IPS-18c (cell line): ENCODE measurements at regions not wholly inside any gene's neighbourhood (a gene's known extent, or its start where the extent isn't known, plus 50 kb on each side); places are given as distances from the start of the nearest gene placed in this dataset.

Experiments
- H3K4me3 ChIP-seq: 2 replicates; pipeline ENCODE4 v1.7.0; 2013; ENCODE audit warnings: low read depth, mild to moderate bottlenecking, low read length, moderate library complexity; ENCODE audit not compliant: insufficient read depth
- H3K9me3 ChIP-seq: one replicate; pipeline ENCODE4 v1.6.1; 2013; ENCODE audit warnings: mild to moderate bottlenecking, low read length, moderate library complexity; ENCODE audit not compliant: control insufficient read depth, insufficient read depth

GRCh38 chr16:5835876-5836275 lies 738.3 kb upstream of the EEF2KMT start:
- H3K9me3 ChIP-seq: no peaks in the 10 kb centered on the region
- H3K4me3 ChIP-seq: no peak overlapping the region

GRCh38 chr16:5826332-5826731 lies 728.7 kb upstream of the EEF2KMT start:
- no peak overlapping the region for H3K4me3 ChIP-seq
- no peaks in the 10 kb centered on the region for H3K9me3 ChIP-seq

GRCh38 chr16:5820472-5820871 lies 722.9 kb upstream of the EEF2KMT start:
- no peaks in the 10 kb centered on the region for H3K9me3 ChIP-seq

GRCh38 chr16:5815570-5816237 lies 718.1 kb upstream of the EEF2KMT start:
- Histone ChIP-seq H3K9me3 (no peaks in the 10 kb centered on the region), H3K4me3 (no peak overlapping the region)

More at GRCh38 chr16:5820472-5820871, 722.9 kb upstream of the EEF2KMT start:
- no peak overlapping the region for H3K4me3 ChIP-seq

GRCh38 chr16:5801396-5801795 lies 703.8 kb upstream of the EEF2KMT start:
- Histone ChIP-seq H3K9me3 (peaks cover 2% of the 10 kb centered on the region), H3K4me3 (no peak overlapping the region)

- H3K4me3 ChIP-seq: 0 out of 2 replicates have a peak overlapping the region, but pooled peaks have one; percentile 15
- H3K9me3 ChIP-seq: no peaks in the 10 kb centered on the region
Observed at GRCh38 chr16:5793556-5793955, 696.0 kb upstream of the EEF2KMT start.

GRCh38 chr16:5791011-5791657 lies 693.5 kb upstream of the EEF2KMT start:
- Histone ChIP-seq H3K9me3 (no peaks in the 10 kb centered on the region), H3K4me3 (no peak overlapping the region)

- H3K9me3 ChIP-seq: no peaks in the 10 kb centered on the region
- no peak overlapping the region for H3K4me3 ChIP-seq
Observed at GRCh38 chr16:5790512-5790911, 692.9 kb upstream of the EEF2KMT start.

GRCh38 chr16:5789033-5789432 lies 691.4 kb upstream of the EEF2KMT start:
- no peak overlapping the region for H3K4me3 ChIP-seq

GRCh38 chr16:5781436-5781835 lies 683.8 kb upstream of the EEF2KMT start:
- Histone ChIP-seq H3K4me3 (no peak overlapping the region), H3K9me3 (no peaks in the 10 kb centered on the region)

More at GRCh38 chr16:5789033-5789432, 691.4 kb upstream of the EEF2KMT start:
- no peaks in the 10 kb centered on the region for H3K9me3 ChIP-seq

GRCh38 chr16:5776876-5777275 lies 679.3 kb upstream of the EEF2KMT start:
- Histone ChIP-seq H3K9me3 (no peaks in the 10 kb centered on the region), H3K4me3 (no peak overlapping the region)

- Histone ChIP-seq H3K4me3 (no peak overlapping the region), H3K9me3 (no peaks in the 10 kb centered on the region)
Observed at GRCh38 chr16:5775916-5776315, 678.3 kb upstream of the EEF2KMT start.

GRCh38 chr16:5770118-5770517 lies 672.5 kb upstream of the EEF2KMT start:
- no peaks in the 10 kb centered on the region for H3K9me3 ChIP-seq
- no peak overlapping the region for H3K4me3 ChIP-seq

- H3K4me3 ChIP-seq: no peak overlapping the region
- H3K9me3 ChIP-seq: no peaks in the 10 kb centered on the region
Observed at GRCh38 chr16:5769513-5769912, 671.9 kb upstream of the EEF2KMT start.

GRCh38 chr16:5768445-5768844 lies 670.9 kb upstream of the EEF2KMT start:
- H3K9me3 ChIP-seq: no peaks in the 10 kb centered on the region
- H3K4me3 ChIP-seq: no peak overlapping the region

GRCh38 chr16:5763176-5763575 lies 665.6 kb upstream of the EEF2KMT start:
- H3K9me3 ChIP-seq: no peaks in the 10 kb centered on the region

GRCh38 chr16:5762362-5762761 lies 664.8 kb upstream of the EEF2KMT start:
- no peak overlapping the region for H3K4me3 ChIP-seq
- H3K9me3 ChIP-seq: no peaks in the 10 kb centered on the region

More at GRCh38 chr16:5763176-5763575, 665.6 kb upstream of the EEF2KMT start:
- no peak overlapping the region for H3K4me3 ChIP-seq

- Histone ChIP-seq H3K4me3 (no peak overlapping the region), H3K9me3 (no peaks in the 10 kb centered on the region)
Observed at GRCh38 chr16:5761592-5761991, 664.0 kb upstream of the EEF2KMT start.
